Stomach smooth muscle (tissue), 2 donors: ENCODE measurements at regions not wholly inside any gene's neighbourhood (a gene's known extent, or its start where the extent isn't known, plus 50 kb on each side); places are given as distances from the start of the nearest gene placed in this dataset.

Experiments used
- H3K27ac ChIP-seq: one replicate; pipeline ENCODE4 v1.7.0; 2013; ENCODE audit warnings: mild to moderate bottlenecking, low read length, inconsistent platforms
- H3K27me3 ChIP-seq, 2 donors: one replicate each; pipeline ENCODE4 v1.7.0; 2013; ENCODE audit warnings: low read length in 2 of 2; ENCODE audit not compliant: insufficient read depth in 2 of 2, control insufficient read depth in 1 of 2
- H3K36me3 ChIP-seq, 2 donors: one replicate each; pipeline ENCODE4 v1.7.0; 2013; ENCODE audit warnings: low read length in 2 of 2; ENCODE audit not compliant: control insufficient read depth in 2 of 2, insufficient read depth in 2 of 2
- H3K4me1 ChIP-seq: one replicate; pipeline ENCODE4 v1.7.0; 2013; ENCODE audit warnings: low read length; ENCODE audit not compliant: control insufficient read depth, insufficient read depth
- H3K4me3 ChIP-seq, 2 donors: one replicate each; pipeline ENCODE4 v1.7.0; 2013; ENCODE audit warnings: low read length in 2 of 2
- H3K9ac ChIP-seq, 2 donors: one replicate each; pipeline ENCODE4 v1.7.0; 2013; ENCODE audit warnings: low read length in 2 of 2, mild to moderate bottlenecking in 1 of 2
- H3K9me3 ChIP-seq, 2 donors: one replicate each; pipeline ENCODE4 v1.7.0; 2013; ENCODE audit warnings: low read length in 2 of 2; ENCODE audit not compliant: control insufficient read depth in 2 of 2
- donor health status: healthy.
- donor health status: Pancreatic carcinoma.

GRCh38 chr1:88118176-88118845 lies 565.8 kb upstream of the PKN2 start:
- Histone ChIP-seq H3K4me1 (no peaks in the 10 kb centered on the region), H3K9ac (no peak overlapping the region), H3K4me3 (no peak overlapping the region), H3K27me3 (no peaks in the 10 kb centered on the region), H3K36me3 (no peaks in the 10 kb centered on the region), H3K27ac (no peak overlapping the region), H3K9me3 (no peaks in the 10 kb centered on the region)

GRCh38 chr1:88124614-88125013 lies 559.5 kb upstream of the PKN2 start:
- H3K9ac ChIP-seq, result no peak overlapping the region

GRCh38 chr1:88126467-88126866 lies 557.6 kb upstream of the PKN2 start:
- H3K9ac ChIP-seq, result no peak overlapping the region
- no peak overlapping the region for H3K4me3 ChIP-seq
- H3K36me3 ChIP-seq, result no peaks in the 10 kb centered on the region
- no peaks in the 10 kb centered on the region for H3K27me3 ChIP-seq
- H3K4me1 ChIP-seq, result no peaks in the 10 kb centered on the region
- no peaks in the 10 kb centered on the region for H3K9me3 ChIP-seq
- H3K27ac ChIP-seq, result no peak overlapping the region

More at GRCh38 chr1:88124614-88125013, 559.5 kb upstream of the PKN2 start:
- Histone ChIP-seq H3K9me3 (no peaks in the 10 kb centered on the region), H3K27me3 (no peaks in the 10 kb centered on the region), H3K36me3 (no peaks in the 10 kb centered on the region), H3K4me3 (no peak overlapping the region), H3K27ac (no peak overlapping the region), H3K4me1 (no peaks in the 10 kb centered on the region)

- Histone ChIP-seq H3K9ac (no peak overlapping the region), H3K27me3 (no peaks in the 10 kb centered on the region), H3K4me1 (no peaks in the 10 kb centered on the region), H3K36me3 (no peaks in the 10 kb centered on the region), H3K9me3 (no peaks in the 10 kb centered on the region), H3K4me3 (no peak overlapping the region), H3K27ac (no peak overlapping the region)
These were observed 550.1 kb upstream of the PKN2 start for GRCh38 chr1:88133991-88134390.

GRCh38 chr1:88134983-88135921 lies 548.8 kb upstream of the PKN2 start:
- no peaks in the 10 kb centered on the region for H3K4me1 ChIP-seq
- H3K36me3 ChIP-seq, result no peaks in the 10 kb centered on the region
- H3K9me3 ChIP-seq, result no peaks in the 10 kb centered on the region
- no peak overlapping the region for H3K9ac ChIP-seq
- no peak overlapping the region for H3K27ac ChIP-seq
- H3K4me3 ChIP-seq, result no peak overlapping the region
- no peaks in the 10 kb centered on the region for H3K27me3 ChIP-seq

GRCh38 chr1:88139633-88140032 lies 544.4 kb upstream of the PKN2 start:
- Histone ChIP-seq H3K27me3 (no peaks in the 10 kb centered on the region), H3K4me3 (no peak overlapping the region), H3K9me3 (no peaks in the 10 kb centered on the region), H3K4me1 (no peaks in the 10 kb centered on the region), H3K27ac (no peak overlapping the region), H3K9ac (no peak overlapping the region), H3K36me3 (no peaks in the 10 kb centered on the region)

GRCh38 chr1:88140325-88140724 lies 543.7 kb upstream of the PKN2 start:
- no peak overlapping the region for H3K4me3 ChIP-seq
- no peaks in the 10 kb centered on the region for H3K36me3 ChIP-seq
- no peak overlapping the region for H3K9ac ChIP-seq
- no peaks in the 10 kb centered on the region for H3K4me1 ChIP-seq
- H3K27me3 ChIP-seq, result no peaks in the 10 kb centered on the region
- no peaks in the 10 kb centered on the region for H3K9me3 ChIP-seq
- no peak overlapping the region for H3K27ac ChIP-seq

- Histone ChIP-seq H3K4me1 (no peaks in the 10 kb centered on the region), H3K9me3 (no peaks in the 10 kb centered on the region), H3K4me3 (no peak overlapping the region), H3K27ac (no peak overlapping the region), H3K27me3 (no peaks in the 10 kb centered on the region), H3K9ac (no peak overlapping the region), H3K36me3 (no peaks in the 10 kb centered on the region)
These were observed 542.5 kb upstream of the PKN2 start for GRCh38 chr1:88141499-88142074.

DNA sequence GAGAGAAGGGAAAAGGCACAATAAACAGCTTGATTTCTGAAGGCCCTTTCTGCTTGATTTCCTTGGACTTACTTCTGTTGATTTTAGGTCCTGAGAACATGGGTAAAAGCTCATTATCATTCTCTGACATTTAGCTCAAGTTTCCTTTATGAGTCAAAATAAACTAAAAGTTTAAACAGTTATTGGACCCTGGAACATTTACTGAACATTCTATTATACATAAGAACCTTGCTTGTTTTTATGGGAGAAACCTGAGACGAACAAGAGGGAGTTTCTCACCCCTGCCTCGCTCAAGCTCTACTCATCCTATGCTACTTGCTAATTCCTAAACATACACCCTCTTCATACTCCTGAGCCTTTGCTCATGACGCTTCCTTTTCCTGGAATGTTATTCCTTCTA lies 538.3 kb upstream of the PKN2 start:
- H3K9ac ChIP-seq, result no peak overlapping the region
- no peaks in the 10 kb centered on the region for H3K9me3 ChIP-seq
- no peak overlapping the region for H3K27ac ChIP-seq

GRCh38 chr1:88149686-88150085 lies 534.4 kb upstream of the PKN2 start:
- no peaks in the 10 kb centered on the region for H3K27me3 ChIP-seq
- no peaks in the 10 kb centered on the region for H3K36me3 ChIP-seq
- H3K4me3 ChIP-seq, result no peak overlapping the region
- no peaks in the 10 kb centered on the region for H3K9me3 ChIP-seq
- no peak overlapping the region for H3K27ac ChIP-seq
- H3K9ac ChIP-seq, result no peak overlapping the region
- H3K4me1 ChIP-seq, result no peaks in the 10 kb centered on the region

More for the DNA sequence above, 538.3 kb upstream of the PKN2 start:
- no peaks in the 10 kb centered on the region for H3K4me1 ChIP-seq
- no peaks in the 10 kb centered on the region for H3K27me3 ChIP-seq
- H3K4me3 ChIP-seq, result no peak overlapping the region
- H3K36me3 ChIP-seq, result no peaks in the 10 kb centered on the region
